SW480 (cell line): ENCODE measurements at regions not wholly inside any gene's neighbourhood (a gene's known extent, or its start where the extent isn't known, plus 50 kb on each side); places are given as distances from the start of the nearest gene placed in this dataset.
"Not testable (repeated sequence)": the region's sequence is repeated elsewhere in the genome, so short reads cannot be mapped to it uniquely, and the experiment has no call there.

Source experiments
- DNase-seq: peaks from one replicate; pipeline ENCODE4 v3.0.0-alpha.2; 2016; ENCODE audit warnings: low spot score

DNA sequence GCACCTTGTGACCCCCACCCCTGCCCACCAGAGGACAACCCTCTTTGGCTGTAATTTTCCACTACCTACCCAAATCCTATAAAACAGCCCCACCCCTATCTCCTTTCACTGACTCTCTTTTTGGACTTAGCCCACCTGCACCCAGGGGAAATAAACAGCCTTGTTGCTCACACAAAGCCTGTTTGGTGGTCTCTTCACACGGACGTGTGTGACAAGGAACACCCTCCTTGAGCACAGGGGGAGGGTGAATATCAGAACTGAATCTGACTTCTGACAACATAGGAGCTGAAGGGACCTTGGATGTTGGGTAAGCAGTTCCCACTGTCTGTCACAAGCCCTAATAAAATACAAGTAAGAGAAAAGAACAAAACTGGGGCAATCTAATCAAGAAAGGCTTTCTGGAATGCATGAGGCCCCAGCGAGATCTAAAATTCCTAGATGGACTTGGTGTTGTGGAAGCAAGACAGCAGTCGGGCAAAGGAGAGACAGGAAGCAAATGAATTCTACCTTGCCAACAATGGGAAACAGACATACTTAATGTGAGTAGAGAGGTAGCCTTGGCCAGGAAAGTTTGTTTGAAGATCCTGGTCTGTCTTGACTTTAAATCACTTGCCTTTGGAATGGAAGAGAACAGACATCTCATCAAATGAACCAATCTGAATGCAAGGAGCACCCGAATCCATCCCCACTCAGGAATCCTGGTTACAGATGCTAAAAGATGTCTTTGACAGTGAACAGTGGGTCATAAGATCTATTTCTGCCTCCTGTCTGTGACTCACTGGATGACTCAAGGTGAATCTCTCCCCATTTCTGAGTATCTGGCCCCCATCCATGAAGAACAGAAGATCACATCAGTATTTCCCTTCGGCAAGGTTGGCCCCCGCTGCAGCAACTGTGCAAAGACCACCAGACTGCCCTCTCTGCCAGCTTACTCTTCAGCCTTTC, 53.3 kb downstream of the OLFML3 start:
- no peak for DNase-seq

DNA sequence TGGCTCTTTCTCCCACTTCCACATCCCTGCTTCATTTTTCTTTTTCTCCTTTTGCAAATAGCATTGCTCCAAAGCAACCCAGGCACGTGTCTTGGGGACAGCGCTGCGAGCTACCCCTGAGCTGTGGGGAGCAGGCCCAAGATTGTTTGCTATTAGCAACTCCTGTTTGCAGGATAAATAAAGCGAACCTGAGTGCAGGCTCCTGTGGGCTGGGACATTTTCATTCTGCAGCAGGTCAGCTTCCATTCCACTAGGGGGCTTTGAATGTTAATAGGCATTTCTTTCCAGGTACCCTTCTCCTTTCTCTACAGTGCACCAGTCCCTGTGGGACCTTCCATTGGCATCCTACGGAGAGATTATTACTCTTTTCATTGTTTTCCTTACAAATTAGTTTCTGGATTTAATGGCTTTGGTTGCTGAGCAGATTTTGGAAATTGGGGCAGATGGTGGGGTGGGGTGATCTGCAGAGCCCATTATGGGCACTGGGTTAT, 54.0 kb downstream of the OLFML3 start:
- DNase-seq: peak; percentile 33

DNA sequence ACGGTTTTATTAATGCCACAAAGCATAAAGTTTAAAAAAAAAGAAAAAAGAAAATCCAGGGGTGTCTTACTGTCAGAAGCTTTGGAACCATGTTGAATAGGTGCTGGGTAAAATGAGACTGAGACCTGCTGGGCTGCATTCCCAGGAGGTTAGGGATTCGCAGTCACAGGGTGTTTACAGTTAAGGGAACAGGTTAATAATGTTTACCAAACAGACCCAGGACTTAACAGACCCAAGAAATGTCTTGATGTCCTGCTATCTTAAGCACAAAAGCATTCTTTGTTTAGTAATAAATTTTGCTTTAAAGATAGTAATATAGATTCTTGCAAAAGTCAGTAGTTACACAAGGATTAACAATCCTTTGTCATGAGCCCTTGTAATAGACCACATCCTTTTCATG, 54.7 kb downstream of the OLFML3 start:
- no peak for DNase-seq

DNA sequence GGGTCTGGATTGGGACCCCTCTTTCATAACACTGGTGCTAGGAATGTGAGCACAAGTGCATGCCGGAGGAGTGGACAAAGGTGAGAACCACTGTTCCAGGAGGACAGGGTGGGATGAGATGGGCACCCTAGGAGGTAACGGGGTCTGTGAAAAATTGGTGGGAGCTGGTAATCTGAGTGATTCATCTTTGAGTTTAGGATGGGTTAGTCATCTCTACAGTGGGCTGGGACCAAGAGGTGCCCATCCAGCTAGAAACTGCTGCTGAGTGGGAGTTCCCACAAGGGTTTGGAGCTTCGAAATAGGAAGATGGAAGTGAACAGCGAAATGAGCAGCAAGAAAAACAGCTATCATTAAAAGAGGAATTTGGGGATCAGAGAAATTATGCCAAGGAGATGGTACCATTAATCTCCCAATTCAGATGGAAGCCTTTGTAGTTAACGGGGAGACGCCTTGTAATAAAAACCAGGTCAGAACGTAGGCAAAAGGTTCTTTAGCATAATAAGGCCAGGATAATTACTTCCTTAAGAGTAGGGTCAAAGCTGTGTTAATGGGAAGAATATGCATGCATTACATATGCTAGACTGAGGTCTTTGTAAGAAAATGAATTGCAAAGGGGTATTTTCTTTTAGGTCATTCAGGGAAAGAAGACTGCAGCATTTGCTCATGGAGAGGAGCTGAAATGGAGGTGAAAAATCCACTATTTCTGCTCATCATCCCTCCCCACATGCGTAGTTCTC, 55.5 kb downstream of the OLFML3 start:
- DNase-seq: no peak

DNA sequence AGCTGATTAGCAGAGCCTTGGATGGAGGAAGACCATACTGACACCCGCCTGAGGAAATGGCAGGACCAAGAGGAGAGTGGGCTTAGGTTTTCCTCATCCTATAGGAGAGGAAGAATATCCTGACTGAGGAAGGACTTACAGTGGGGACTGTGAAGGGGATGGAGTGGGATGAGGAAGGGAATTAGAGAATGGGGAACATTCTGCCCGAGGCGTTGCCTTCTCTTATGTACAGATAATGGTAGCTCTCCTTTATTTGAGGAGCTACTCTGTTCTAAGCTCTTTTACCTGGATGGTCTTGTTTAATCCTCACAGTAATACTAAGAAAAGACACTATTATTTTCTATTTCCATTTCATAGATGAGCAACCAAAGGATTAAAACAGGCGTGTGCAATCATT, 56.0 kb downstream of the OLFML3 start:
- no peak for DNase-seq

DNA sequence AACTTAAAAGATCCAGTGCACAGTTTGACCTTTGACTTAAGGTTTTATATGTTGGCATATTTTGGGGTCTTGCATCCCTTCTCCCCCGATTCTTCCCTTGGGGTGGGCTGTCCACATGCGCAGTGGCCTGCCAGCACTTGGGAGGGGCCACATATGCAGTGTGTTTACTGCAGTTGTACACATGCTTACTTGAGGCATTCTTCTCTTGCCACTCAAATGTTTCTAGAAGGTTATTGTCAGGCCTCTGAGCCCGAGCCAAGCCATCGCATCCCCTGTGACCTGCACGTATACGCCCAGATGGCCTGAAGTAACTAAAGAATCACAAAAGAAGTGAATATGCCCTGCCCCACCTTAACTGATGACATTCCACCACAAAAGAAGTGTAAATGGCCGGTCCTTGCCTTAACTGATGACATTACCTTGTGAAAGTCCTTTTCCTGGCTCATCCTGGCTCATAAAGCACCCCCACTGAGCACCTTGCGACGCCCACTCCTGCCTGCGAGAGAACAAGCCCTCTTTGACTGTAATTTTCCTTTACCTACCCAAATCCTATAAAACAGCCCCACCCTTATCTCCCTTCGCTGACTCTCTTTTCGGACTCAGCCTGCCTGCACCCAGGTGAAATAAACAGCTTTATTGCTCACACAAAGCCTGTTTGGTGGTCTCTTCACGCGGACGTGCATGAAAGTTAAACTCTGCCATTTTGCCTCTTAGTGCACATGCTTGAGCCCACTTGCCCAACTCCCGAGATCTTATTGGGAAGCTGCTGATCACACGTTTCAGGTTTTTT, 57.8 kb downstream of the OLFML3 start:
- DNase-seq: not testable (repeated sequence)

DNA sequence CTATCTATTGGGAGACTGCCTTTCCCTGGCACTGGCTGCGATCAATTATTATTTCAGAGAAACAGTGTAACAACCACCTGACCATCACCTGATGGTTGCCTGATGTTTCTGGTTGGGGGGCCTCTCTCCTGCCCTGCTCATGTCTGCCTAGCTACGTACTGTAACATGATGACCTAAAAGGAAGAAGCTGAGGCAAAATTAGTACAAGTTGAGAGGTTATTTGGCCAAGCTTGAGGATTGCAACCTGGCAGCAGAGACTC, 58.3 kb downstream of the OLFML3 start:
- no peak for DNase-seq

DNA sequence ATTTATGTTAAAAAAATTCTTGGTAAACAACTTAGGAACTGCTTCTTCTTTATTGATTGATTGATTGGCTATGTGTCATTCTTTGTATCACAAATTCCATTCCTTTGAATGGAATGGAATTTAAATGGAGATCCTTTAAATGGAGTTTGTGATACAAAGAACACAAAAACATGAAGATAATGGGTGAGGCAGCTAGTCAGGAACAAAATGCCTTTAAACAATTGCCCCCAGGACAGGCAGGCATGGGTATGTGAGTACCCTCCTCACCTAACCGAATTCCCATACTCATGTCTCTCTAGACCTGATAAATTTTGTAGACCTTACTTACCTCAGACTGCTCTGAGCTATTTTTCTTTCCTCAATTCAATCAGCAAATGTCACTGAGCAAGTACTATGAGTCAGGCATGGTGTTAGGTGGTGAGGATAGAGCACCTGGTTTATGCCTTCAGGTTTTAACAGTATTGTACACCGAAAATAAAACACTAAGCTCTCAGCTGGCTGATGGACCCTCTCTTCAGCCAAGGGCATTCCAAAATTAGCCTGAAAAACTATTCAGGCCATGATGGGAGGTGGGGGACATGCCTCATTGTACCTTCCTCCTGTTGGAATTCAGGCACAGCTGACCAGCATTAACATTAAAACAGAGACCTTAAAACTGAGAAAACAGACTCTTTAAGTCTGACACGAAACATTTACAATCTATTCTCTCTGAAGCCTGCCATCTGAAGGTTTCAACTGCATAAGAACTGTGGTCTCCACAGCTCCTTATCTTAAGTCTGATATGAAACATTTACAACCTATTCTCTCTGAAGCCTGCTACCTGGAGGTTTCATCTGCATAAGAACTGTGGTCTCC, 58.9 kb downstream of the OLFML3 start:
- DNase-seq: no peak
